HEK293 (cell line): ENCODE measurements at regions not wholly inside any gene's neighbourhood (a gene's known extent, or its start where the extent isn't known, plus 50 kb on each side); places are given as distances from the start of the nearest gene placed in this dataset.

Experiments used
- CTCF ChIA-PET: fragments of 350-600 bp; formaldehyde crosslinking; extraction: SDS; loops from one replicate; lab custom pipeline; 2021; ENCODE audit warnings: antibody characterized with exemption; lab: Yijun Ruan, JAX
- POLR2A ChIA-PET: fragments of 300-600 bp; formaldehyde crosslinking; extraction: SDS; loops from one replicate; lab custom pipeline; 2020; ENCODE audit warnings: antibody characterized with exemption, inconsistent platforms; lab: Yijun Ruan, JAX
- H3K27ac ChIP-seq: fragments of 200-500 bp; sonication (Bioruptor generic); 2 replicates; pipeline ENCODE4 v1.5.1; 2014; ENCODE audit warnings: low read depth, low read length, control low read depth, inconsistent platforms; ENCODE audit errors: extremely low read depth
- H3K36me3 ChIP-seq, 2 experiments: fragments of 200-500 bp in 1 of 2; sonication (Bioruptor generic) in 1 of 2; 1 replicate in 1 of 2; 2 replicates in 1 of 2; pipeline ENCODE4 v1.5.1; 2014 to 2017; ENCODE audit warnings: inconsistent platforms in 2 of 2, low read length in 2 of 2; ENCODE audit not compliant: control insufficient read depth in 2 of 2, insufficient read depth in 1 of 2
- H3K4me1 ChIP-seq: fragments of 200-500 bp; sonication (Bioruptor generic); 2 replicates; pipeline ENCODE4 v1.5.1; 2014; ENCODE audit warnings: mild to moderate bottlenecking, low read length, inconsistent platforms; ENCODE audit not compliant: control insufficient read depth, insufficient read depth
- H3K4me3 ChIP-seq: 2 replicates; pipeline ENCODE4 v1.5.1; 2011; ENCODE audit warnings: low read depth, mild to moderate bottlenecking, control low read depth, low read length, moderate library complexity
- H3K9me3 ChIP-seq: fragments of 200-500 bp; sonication (Bioruptor generic); 2 replicates; pipeline ENCODE4 v1.5.1; 2014; ENCODE audit warnings: low read depth, low read length, inconsistent platforms; ENCODE audit not compliant: control insufficient read depth, insufficient read depth
- INSM2 ChIP-seq: fragments of 450-650 bp; formaldehyde crosslinking; IDR thresholded peaks from 2 replicates; pipeline ENCODE4 v1.5.1; 2016; ENCODE audit warnings: missing biosample characterization, missing genetic modification characterization
- MEIS1 ChIP-seq: sonication (generic); formaldehyde crosslinking; IDR thresholded peaks from 2 replicates; pipeline ENCODE4 v1.8.1; 2022; ENCODE audit warnings: missing genetic modification reagents, mild to moderate bottlenecking, borderline replicate concordance
- REST ChIP-seq: fragments of 450-650 bp; formaldehyde crosslinking; IDR thresholded peaks from 2 replicates; pipeline ENCODE4 v1.5.1; 2016; ENCODE audit warnings: missing biosample characterization, missing genetic modification characterization
- ZBTB10 ChIP-seq: fragments of 450-650 bp; formaldehyde crosslinking; IDR thresholded peaks from 2 replicates; pipeline ENCODE4 v1.5.1; 2016; ENCODE audit warnings: missing biosample characterization, missing genetic modification characterization
- ZBTB21 ChIP-seq: fragments of 450-650 bp; formaldehyde crosslinking; IDR thresholded peaks from 2 replicates; pipeline ENCODE4 v1.5.1; 2017; ENCODE audit warnings: missing biosample characterization, missing genetic modification characterization
- ZNF184 ChIP-seq: fragments of 450-650 bp; IDR thresholded peaks from 2 replicates; pipeline ENCODE4 v1.5.1; 2018; ENCODE audit warnings: missing biosample characterization, mild to moderate bottlenecking, missing genetic modification characterization
- ZNF214 ChIP-seq: fragments of 450-650 bp; formaldehyde crosslinking; IDR thresholded peaks from 2 replicates; pipeline ENCODE4 v1.5.1; 2017; ENCODE audit warnings: missing biosample characterization, mild to moderate bottlenecking, missing genetic modification characterization, borderline replicate concordance
- ZNF221 ChIP-seq: fragments of 450-650 bp; formaldehyde crosslinking; IDR thresholded peaks from 2 replicates; pipeline ENCODE4 v1.5.1; 2017; ENCODE audit warnings: missing biosample characterization, missing genetic modification characterization, borderline replicate concordance
- ZNF521 ChIP-seq: fragments of 450-650 bp; formaldehyde crosslinking; IDR thresholded peaks from 2 replicates; pipeline ENCODE4 v1.5.1; 2017; ENCODE audit warnings: missing biosample characterization, mild to moderate bottlenecking, missing genetic modification characterization
- ZNF596 ChIP-seq: fragments of 450-650 bp; IDR thresholded peaks from 2 replicates; pipeline ENCODE4 v1.5.0; 2018; ENCODE audit warnings: missing biosample characterization, mild to moderate bottlenecking, missing genetic modification characterization, moderate library complexity
- ZNF629 ChIP-seq: fragments of 450-650 bp; formaldehyde crosslinking; IDR thresholded peaks from 2 replicates; pipeline ENCODE4 v1.5.1; 2017; ENCODE audit warnings: missing biosample characterization, missing genetic modification characterization
- ZNF660 ChIP-seq: fragments of 450-650 bp; IDR thresholded peaks from 2 replicates; pipeline ENCODE4 v1.5.1; 2018; ENCODE audit warnings: missing biosample characterization, mild to moderate bottlenecking, missing genetic modification characterization
- ZNF664 ChIP-seq: fragments of 450-650 bp; formaldehyde crosslinking; IDR thresholded peaks from 2 replicates; pipeline ENCODE4 v1.5.1; 2016; ENCODE audit warnings: missing biosample characterization, missing genetic modification characterization
- ZNF670 ChIP-seq: fragments of 450-650 bp; formaldehyde crosslinking; IDR thresholded peaks from 2 replicates; pipeline ENCODE4 v1.5.1; 2016; ENCODE audit warnings: missing biosample characterization, missing genetic modification characterization, low read depth
- ZNF692 ChIP-seq: fragments of 450-650 bp; formaldehyde crosslinking; IDR thresholded peaks from 2 replicates; pipeline ENCODE4 v1.5.1; 2016; ENCODE audit warnings: missing biosample characterization, missing genetic modification characterization
- ZSCAN30 ChIP-seq: fragments of 450-650 bp; IDR thresholded peaks from 2 replicates; pipeline ENCODE4 v1.5.1; 2018; ENCODE audit warnings: missing biosample characterization, mild to moderate bottlenecking, missing genetic modification characterization, moderate library complexity
- ZSCAN4 ChIP-seq: fragments of 450-650 bp; formaldehyde crosslinking; IDR thresholded peaks from 2 replicates; pipeline ENCODE4 v1.5.1; 2017; ENCODE audit warnings: missing biosample characterization, missing genetic modification characterization

- Histone ChIP-seq H3K27ac (no peak overlapping the region), H3K4me3 (no peak overlapping the region), H3K36me3 (no peaks in the 10 kb centered on the region), H3K9me3 (no peaks in the 10 kb centered on the region), H3K4me1 (no peaks in the 10 kb centered on the region)
- POLR2A ChIA-PET, result no interaction called here
- CTCF ChIA-PET, result no interaction called here
- no peak for TF ChIP-seq ZNF660 (tag by site-specific recombination)
- TF ChIP-seq ZSCAN4 (tag by site-specific recombination), result no peak
- no peak for TF ChIP-seq REST (tag by site-specific recombination)
Observed at GRCh38 chr10:58888957-58889356, 287.5 kb upstream of the PHYHIPL start.

- ChIA-PET CTCF (no interaction called here), POLR2A (no interaction called here)
- H3K36me3 ChIP-seq, result no peaks in the 10 kb centered on the region
- no peak overlapping the region for H3K27ac ChIP-seq
- H3K4me1 ChIP-seq, result no peaks in the 10 kb centered on the region
- no peaks in the 10 kb centered on the region for H3K9me3 ChIP-seq
- H3K4me3 ChIP-seq, result no peak overlapping the region
- TF ChIP-seq ZNF221 (tag by site-specific recombination) (no peak), ZNF596 (peak; percentile 77)
Observed at GRCh38 chr10:58892031-58892531, 284.4 kb upstream of the PHYHIPL start.

- TF ChIP-seq ZSCAN30 (tag by site-specific recombination) (no peak), ZBTB21 (tag by site-specific recombination) (no peak)
- CTCF ChIA-PET, result no interaction called here
- Histone ChIP-seq H3K9me3 (no peaks in the 10 kb centered on the region), H3K4me1 (no peaks in the 10 kb centered on the region), H3K4me3 (no peak overlapping the region), H3K27ac (no peak overlapping the region), H3K36me3 (no peaks in the 10 kb centered on the region)
- POLR2A ChIA-PET, result interaction anchor here (0.5 kb wide), 1 partner anchor 153 kb away, joined by 4 read pairs; no protein-coding TSS in a partner anchor
Observed at GRCh38 chr10:58894929-58895328, 281.5 kb upstream of the PHYHIPL start.

- CTCF ChIA-PET, result no interaction called here
- Histone ChIP-seq H3K4me1 (no peaks in the 10 kb centered on the region), H3K36me3 (no peaks in the 10 kb centered on the region), H3K27ac (no peak overlapping the region), H3K9me3 (no peaks in the 10 kb centered on the region), H3K4me3 (no peak overlapping the region)
- POLR2A ChIA-PET, result no interaction called here
- TF ChIP-seq ZBTB10 (tag by site-specific recombination) (no peak), MEIS1 (CRISPR knock-in tag) (no peak), ZNF692 (tag by site-specific recombination) (no peak), ZNF670 (tag by site-specific recombination) (no peak), ZNF521 (tag by site-specific recombination) (no peak), ZNF184 (tag by site-specific recombination) (no peak), ZNF664 (tag by site-specific recombination) (no peak), ZNF214 (tag by site-specific recombination) (no peak), ZNF629 (tag by site-specific recombination) (no peak), INSM2 (tag by site-specific recombination) (no peak)
Observed at GRCh38 chr10:58896229-58896628, 280.2 kb upstream of the PHYHIPL start.
